ENCODE measurements at regions not wholly inside any gene's neighbourhood (a gene's known extent, or its start where the extent isn't known, plus 50 kb on each side); places are given as distances from the start of the nearest gene placed in this dataset.
"Not testable (repeated sequence)": the region's sequence is repeated elsewhere in the genome, so short reads cannot be mapped to it uniquely, and the experiment has no call there.

DNA sequence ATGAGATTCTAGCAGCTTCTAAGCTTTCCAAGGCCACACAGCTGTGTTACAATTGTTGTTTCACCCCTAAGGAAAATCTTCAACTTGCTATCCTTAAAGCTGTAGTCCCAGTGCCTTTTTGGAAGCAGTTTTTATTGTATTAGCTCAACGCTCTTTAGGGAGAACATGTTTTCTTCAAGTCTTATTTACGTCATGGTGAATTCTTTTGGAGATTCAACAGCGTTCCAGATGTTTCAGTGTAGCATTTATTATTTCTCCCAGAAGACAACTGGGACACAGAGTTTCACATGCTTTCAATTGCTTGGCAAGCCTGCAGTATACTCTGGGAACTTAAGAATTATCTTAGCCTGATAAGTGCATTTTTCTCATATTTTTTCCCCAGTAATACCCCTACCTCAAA is 888.3 kb downstream of the PLOD2 start:
- no peak for DNase-seq (ENCODE audit: low spot score)

DNA sequence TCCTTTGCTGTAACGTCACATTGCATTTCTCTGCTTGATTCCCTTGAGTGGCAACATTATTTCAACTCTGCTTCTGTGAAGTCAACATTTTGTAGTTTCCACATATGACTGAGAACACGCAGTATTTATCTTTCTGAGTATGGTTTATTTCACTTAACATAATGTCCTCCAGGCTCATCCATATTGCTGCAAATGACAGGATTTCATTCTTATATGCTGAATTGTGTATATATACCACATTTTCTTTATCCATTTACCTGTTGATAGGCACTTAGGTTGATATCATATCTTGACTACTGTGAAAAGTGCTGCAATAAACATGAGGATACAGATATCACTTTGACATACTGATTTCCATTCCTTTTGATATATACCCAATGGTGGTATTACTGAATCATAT is 878.5 kb downstream of the PLOD2 start:
- no peak for DNase-seq (ENCODE audit: low spot score)

DNA sequence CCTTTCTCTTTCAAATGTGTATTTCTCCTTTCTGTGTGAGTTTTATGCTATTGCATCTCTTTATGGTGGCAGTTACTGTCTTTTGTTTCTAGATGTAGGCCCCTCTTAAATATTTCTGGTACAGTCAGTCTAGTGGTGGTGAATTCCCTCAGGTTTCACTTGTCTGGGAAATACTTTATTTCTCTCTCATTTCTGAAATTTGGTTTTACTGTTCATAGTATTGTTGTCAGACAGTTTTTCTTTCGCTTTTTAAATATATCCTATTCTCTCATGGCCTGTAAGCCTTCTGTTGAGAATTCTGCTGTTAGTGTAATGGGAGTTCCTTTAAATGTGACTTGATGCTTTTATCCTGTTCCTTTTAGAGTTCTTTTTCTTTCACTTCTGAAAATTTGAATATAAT is 874.0 kb downstream of the PLOD2 start:
- no peak for DNase-seq (ENCODE audit: low spot score)

DNA sequence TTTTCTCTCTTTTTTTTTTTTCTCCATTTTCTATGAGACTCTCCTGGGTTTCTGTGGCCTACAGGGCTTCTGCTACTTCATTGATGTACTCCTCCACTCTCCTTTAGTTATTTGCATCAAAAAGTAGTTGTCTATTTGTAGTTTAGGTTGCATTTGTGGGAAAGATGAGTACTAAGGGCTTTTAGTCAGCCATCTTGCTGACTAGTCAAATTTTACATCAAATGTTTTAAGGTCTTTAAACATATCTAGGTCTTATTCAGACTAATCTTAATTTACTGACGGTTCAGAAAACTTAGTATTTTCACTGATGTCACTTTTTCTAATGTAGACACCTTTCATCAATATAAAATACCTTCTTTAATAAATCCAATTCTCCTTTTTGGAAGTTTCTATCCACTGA is 871.0 kb downstream of the PLOD2 start:
- DNase-seq (ENCODE audit: low spot score) = no peak

DNA sequence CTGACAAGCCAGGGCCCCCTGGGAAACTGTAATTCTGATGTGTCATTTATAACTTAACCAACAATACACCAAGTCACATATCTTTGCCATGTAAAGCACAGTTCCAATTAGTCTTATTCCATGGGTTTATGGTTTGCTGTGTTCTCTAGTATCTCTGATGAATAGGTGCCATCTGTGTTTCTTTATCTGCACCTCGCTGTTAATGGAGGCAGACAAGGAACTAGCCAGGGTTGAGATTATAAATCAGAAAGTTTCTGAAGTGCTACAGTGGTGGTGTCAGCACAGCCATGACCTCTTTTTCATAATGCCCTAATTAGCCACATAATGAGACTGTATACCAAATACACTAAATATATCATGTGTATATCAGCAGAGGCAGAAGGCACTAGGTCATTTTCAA is 866.4 kb downstream of the PLOD2 start:
- no peak for DNase-seq (ENCODE audit: low spot score)

DNA sequence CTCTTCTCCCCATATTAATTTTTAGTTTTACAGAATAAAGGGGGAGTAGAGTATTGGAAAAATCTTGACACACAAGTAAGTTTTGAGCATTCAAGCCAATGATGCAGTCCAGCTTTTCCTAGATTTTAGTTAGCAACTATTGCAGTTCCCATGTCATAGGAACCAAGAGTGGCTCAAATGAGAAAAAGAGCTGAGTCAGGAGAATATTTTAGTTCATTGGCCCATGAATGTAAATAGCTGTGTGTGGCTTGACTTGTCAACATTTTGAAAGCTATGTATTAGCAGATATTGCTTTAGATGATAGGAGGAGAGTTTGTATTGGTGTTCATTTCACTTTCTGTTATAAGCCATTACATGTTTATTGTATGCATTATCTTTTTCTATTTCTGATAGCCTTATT is 853.7 kb downstream of the PLOD2 start:
- DNase-seq (ENCODE audit: low spot score) = no peak

DNA sequence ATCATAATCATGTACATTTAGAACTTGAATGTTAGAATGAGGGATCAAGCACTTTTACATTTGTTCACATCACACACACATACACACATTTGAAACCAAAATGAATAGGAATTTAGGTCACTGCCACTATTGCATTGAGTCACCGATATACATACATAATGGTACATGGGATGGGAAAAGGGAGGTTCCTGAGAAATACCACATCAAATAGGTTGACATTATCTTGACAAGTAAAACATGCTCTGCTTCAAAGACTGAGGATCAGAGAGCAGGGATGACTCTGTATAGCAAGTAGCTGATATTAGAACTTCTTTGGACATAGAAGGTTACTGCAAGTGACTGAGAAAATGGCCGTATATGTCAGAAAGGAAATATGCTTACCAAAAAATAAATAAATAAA is 847.2 kb downstream of the PLOD2 start:
- no peak for DNase-seq (ENCODE audit: low spot score)

DNA sequence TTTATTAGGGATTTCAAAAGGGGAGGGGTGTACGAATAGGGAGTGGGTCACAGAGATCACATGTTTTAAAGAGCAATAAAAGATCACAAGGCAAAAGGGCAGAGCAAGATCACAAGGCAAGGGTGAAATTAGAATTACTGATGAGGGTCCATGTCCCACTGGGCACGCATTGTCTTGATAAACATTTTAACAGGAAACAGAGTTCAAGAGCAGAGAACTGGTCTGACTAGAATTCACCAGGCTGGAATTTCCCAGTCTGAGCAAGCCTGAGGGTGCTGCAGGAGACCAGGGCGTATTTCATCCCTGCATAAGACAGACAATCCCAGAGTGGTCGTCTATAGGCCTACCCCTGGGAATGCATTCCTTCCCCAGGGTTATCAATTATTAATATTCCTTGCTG is 844.7 kb downstream of the PLOD2 start:
- DNase-seq (ENCODE audit: low spot score) = not testable (repeated sequence)

DNA sequence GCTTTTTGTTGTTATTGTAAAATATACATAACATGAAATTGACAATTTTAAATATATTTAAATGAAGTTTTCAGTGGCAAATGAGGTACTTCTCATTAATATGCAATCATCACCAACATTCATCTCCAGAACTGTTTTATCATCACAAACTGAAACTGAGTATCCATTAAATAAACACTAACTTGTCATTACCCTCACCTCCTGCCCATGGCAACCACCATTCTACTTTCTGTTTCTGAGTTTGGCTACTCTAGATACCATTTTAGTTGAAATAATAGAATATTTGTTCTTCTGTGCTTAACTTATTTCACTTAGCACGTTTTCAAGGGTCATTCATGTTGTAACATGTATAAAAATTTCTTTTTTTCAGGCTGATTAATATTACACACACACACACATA is 834.3 kb downstream of the PLOD2 start:
- no peak for DNase-seq (ENCODE audit: low spot score)

DNA sequence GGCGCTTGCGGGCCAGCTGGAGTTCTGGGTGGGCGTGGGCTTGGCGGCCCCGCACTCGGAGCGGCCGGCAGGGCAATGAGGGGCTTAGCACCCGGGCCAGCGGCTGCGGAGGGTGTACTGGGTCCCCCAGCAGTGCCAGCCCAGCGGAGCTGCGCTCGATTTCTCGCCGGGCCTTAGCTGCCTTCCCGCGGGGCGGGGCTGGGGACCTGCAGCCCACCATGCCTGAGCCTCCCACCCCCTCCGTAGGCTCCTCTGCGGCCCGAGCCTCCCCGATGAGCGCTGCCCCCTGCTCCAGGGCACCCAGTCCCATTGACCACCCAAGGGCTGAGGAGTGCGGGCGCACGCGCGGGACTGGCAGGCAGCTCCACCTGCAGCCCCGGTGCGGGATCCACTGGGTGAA is 827.6 kb downstream of the PLOD2 start:
- not testable (repeated sequence) for DNase-seq (ENCODE audit: low spot score)

DNA sequence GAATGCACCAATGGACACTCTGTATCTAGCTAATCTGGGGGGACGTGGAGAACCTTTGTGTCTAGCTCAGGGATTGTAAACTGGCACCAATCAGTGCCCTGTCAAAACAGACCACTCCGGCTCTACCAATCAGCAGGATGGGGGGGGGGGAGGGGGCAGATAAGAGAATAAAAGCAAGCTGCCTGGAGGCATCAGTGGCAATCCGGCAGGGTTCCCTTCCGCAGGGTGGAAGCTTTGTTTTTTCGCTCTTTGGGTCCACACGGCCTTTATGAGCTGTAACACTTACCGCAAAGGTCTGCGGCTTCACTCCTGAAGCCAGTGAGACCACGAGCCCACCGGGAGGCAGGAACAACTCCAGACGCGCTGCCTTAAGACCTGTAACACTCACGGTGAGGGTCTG is 827.1 kb downstream of the PLOD2 start:
- DNase-seq (ENCODE audit: low spot score) = no peak

DNA sequence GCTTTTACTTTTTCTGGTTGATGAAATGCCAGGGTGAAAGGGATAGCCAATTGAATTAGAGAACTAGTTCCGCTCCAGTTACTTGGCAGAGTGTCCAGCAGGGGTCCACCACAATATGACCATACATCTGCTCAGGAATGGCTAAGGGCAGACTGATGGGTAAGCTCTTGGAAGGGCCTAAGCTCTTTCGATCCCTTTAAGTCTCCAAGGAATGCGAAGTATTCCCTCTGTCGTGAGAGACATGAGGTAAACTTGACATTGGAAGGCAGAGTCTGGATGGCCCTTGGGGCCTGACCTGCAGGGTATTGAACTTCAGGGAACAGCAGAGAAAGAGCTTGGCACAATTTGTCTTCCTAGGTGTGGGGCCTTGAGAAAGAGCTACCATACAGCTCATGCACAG is 805.8 kb downstream of the PLOD2 start:
- no peak for DNase-seq (ENCODE audit: low spot score)

DNA sequence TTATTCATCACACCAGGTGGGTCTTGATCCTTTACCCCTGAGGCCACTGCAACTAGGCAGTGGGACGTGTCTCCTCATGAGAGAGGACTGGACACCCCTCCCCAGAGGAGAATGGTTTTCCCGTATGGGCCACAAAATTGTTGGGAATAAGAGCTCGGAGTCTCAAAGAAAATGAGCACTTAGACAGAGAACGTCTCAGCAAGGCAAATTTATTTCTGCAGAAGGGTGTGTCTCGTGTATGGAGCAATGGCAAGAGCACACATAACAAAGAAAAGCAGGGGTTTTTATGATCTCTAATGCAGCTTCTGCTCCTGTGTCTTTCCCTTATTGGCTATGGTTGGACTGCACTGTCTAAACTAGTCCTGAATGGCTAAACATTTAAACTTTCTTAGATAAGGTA is 803.5 kb downstream of the PLOD2 start:
- no peak for DNase-seq (ENCODE audit: low spot score)

DNA sequence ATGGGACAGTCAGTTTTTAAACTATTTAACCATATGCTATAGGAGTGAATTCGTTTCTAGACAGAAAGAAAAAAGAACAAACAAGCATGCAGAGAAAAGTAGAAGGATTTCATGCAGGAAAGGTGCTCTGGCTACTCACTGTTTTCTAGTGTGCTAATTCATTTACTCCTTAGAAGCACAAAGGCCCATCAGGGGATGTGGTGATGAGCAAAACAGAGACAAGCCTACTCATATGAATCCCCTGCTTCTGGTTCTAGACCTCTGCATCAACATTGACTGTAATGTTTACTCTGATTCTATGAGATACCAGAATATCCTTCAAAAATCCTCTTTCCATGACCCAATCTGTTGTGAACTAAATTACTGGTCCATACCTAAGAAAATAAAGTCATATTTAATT is 801.9 kb downstream of the PLOD2 start:
- no peak for DNase-seq (ENCODE audit: low spot score)

DNA sequence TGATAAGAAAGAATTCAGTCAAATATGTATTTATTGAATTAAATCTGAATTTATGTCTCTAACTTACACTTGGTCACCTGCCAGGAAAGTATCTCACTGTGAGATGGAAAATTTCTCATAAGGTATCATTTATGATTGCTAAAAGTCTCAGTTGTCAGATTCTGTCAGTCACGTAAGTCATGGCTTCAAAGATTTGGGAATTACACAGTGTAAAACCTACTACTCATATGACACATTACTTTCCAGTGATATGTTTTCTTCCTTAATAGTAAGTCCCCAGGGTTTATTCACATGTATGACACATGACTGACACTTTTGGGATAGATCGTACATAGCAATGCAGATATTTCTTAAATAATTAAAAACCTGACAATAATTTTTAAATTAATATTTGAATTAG is 792.2 kb downstream of the PLOD2 start:
- DNase-seq (ENCODE audit: low spot score) = no peak

DNA sequence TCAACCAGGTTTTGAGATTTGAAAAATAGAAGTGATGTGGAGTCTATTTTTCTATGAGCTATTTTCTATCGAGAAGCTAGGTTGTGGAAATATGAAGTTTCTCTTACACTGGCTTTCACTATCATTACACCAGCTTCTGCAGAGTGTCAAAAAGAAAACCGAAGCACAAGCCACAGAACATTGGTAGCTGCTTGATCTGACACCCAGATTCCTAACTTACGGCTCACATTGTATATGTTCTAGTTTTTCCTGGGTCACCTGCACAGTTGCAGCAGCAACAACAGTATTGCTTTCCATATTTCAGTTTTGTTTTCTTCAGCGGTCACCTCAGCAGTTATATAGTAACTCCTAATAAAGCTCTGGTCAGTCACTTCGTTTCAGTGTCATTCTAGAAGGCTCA is 790.1 kb downstream of the PLOD2 start:
- DNase-seq (ENCODE audit: low spot score) = no peak

DNA sequence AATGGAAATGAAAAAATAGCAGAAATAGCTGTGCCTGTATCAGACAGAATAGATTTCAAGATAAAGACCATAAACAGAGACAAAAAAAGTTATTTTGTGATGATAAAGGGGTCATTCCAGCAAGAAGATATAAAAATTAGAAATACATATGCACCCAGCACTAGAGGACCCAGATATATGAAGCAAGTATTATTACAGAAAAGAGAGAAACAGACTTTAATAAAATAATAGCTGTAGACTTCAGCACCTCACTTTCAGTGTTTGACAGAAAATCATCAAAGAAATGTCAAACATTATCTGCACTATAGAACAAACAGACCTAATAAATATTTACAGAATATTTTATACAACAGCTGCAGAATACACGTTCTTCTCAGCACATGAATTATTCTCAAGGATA is 783.7 kb downstream of the PLOD2 start:
- DNase-seq (ENCODE audit: low spot score) = no peak

DNA sequence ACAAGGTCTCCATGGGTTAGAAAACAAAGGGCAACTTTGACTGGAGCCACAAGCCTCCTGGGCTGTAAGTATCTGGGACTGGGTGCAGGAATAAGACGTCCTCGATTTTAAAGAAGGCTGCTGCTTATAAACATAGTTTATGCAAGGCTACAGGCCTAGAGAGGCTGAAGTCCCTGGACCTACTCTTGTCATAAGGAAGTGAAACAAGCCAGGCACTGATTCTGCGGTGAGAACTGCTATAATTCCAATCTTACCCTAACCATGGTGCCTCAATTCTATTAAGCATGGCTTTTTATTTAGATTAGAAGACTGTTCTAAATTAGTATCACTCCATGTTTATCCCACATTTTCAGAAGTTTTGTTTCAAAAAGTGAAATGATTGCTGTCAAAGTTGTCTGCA is 777.6 kb downstream of the PLOD2 start:
- no peak for DNase-seq (ENCODE audit: low spot score)

DNA sequence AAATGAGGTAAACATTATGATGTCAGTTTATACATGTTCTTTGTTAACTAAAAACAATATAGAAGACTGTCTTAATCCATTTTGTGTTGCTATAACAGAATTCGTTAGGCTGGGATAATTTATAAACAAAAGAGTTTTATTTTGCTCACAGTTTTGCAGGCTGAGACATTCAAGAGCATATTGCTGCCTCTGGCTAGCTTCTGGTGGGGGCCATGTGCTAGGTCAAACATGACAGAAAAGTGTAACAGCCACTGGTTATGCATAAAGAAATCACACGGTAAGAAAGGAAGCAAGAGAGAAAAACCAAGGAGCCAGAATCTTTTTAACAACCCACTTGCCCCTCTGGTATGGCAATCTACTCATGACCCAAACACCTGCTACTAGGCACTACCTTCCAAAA is 776.7 kb downstream of the PLOD2 start:
- DNase-seq (ENCODE audit: low spot score) = no peak

DNA sequence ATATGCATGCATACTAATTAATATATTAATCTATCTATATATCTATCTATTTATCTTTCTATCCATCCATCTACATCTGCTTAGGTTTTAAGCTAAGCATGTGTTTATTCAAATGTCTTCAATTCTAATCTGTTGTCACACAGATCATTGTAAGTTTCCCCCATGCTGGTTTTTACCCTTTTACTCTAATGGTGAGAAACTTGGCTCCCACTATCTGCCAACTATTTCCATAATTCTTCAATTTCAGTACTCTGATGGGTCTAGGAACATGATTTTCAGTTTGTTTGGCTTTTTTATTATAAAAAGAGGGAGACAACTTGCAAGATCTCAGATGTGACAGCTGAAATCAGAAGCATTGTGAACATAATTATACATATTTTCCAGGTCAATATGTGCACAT is 773.8 kb downstream of the PLOD2 start:
- DNase-seq (ENCODE audit: low spot score) = no peak

DNA sequence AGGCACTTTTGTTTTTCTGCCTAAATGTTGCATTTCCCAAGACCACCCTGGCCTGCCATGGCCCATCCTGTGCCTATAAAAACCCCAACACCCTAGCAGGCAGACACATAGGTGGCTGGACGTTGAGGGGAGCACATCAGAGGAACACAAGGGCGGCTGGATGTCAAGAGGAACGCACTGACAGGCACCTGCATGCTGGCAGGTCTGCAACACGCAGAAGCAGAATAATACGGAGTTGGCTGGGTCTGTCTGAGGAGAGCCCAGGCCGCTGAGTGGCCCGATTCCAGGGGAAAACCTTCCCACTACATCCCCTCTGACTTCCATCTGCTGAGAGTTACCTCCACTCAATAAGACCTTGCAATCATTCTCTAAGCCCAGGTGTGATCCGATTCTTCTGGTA is 765.6 kb downstream of the PLOD2 start:
- DNase-seq (ENCODE audit: low spot score) = no peak

DNA sequence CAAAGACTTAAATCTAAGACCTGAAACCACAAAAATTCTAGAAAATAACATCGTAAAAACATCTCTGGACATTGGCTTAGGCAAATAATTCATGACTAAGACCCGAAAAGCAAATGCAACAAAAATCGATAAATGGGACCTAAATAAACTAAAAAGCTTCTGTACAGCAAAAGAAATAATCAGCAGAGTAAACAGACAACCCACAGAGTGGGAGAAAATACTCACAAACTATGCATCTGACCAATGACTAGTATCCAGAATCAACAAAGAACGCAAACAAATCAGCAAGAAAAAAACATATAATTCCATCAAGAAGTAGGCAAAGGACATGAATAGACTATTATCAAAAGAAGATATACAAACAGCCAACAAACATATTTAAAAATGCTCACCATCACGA is 749.4 kb downstream of the PLOD2 start:
- DNase-seq (ENCODE audit: low spot score) = no peak

DNA sequence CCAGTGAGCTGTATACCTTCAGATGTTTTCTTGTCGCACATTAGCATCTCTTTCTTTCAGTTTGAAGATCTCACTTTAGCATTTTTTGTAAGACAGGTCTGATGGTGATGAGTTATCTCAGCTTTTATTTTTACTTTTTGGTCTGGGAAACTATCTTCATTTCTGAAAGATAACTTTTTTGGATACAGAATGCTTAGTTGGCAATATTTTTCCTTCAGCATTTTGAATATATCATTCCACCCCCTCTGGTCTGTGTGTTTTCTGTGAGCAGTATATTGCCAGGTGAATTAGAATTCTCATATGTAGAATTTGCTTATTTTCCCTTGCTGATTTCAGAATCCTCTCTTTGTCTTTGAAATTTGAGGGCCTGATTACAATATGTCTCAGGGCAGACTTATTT is 743.3 kb downstream of the PLOD2 start:
- no peak for DNase-seq (ENCODE audit: low spot score)

DNA sequence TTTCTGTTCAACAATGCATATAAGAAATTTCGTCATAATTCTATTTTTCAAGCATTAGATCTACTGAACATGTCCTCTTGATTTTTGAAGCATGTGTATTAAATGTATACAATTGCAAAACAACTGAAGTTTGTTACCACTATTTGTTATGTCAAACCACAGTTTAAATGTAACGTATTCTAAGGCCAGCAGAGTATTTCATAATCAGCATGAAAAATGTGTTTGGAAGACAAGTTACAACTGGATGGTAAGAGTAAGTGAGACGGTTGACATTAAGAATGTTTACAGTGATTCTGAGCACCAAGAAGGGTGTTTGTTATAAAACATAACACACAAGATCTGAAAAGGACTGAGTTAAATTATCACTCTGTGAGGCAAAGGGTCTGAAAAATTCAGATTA is 738.4 kb downstream of the PLOD2 start:
- DNase-seq (ENCODE audit: low spot score) = no peak

DNA sequence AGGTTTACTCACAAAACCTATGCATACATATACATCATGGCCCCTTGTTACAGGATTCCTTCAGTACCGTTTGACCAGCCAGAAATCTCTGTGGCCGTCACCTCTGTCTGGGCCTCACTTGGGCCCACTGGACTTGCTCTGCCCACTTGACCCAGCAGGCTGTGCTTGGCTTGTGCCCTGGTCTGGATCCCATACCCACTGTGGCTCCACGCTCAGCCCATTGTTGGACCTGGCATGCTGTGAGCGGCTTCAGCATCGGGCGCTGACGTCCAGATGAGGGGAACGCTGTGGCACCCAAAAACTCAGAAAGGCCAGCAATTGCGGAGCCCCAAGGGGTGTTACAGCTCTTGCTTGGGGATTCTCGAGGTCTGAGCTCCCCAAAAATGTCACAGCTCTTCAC is 733.6 kb downstream of the PLOD2 start:
- no peak for DNase-seq (ENCODE audit: low spot score)

DNA sequence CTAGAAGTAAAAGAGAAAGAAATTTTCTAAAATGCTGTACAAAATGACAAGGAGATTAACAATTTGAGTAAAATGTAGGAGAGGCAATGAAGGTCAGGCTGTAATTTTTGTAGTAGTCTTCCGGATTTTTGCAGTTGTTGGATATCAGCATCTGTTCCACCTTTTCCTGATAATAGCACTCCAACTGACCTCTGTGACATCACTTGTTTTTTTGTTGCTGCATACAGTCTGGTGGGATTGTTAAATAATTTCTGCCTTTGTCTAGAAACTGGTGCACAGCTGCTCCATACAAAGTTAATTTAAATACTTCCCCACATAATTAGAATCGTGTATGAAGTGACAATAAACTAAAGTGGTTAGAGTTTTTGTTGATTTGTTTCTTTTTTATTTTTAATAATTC is 731.4 kb downstream of the PLOD2 start:
- DNase-seq (ENCODE audit: low spot score) = no peak
